Ishikawa (cell line): ENCODE measurements at regions not wholly inside any gene's neighbourhood (a gene's known extent, or its start where the extent isn't known, plus 50 kb on each side); places are given as distances from the start of the nearest gene placed in this dataset.

ENCODE experiments used
- CEBPB ChIP-seq: IDR thresholded peaks from 2 replicates; pipeline ENCODE4 v1.6.1; 2012
- CREB1 ChIP-seq: IDR thresholded peaks from 2 replicates; pipeline ENCODE4 v1.6.1; 2012; ENCODE audit warnings: low read depth
- EGR1 ChIP-seq: IDR thresholded peaks from 2 replicates; pipeline ENCODE4 v1.6.1; 2012
- EP300 ChIP-seq: IDR thresholded peaks from 2 replicates; pipeline ENCODE4 v1.6.1; 2012; ENCODE audit warnings: borderline replicate concordance
- FOXM1 ChIP-seq: IDR thresholded peaks from 2 replicates; pipeline ENCODE4 v1.6.1; 2012; ENCODE audit warnings: low read depth, borderline replicate concordance
- MAX ChIP-seq: IDR thresholded peaks from 2 replicates; pipeline ENCODE4 v1.6.1; 2012
- RAD21 ChIP-seq: IDR thresholded peaks from 2 replicates; pipeline ENCODE4 v1.6.1; 2012; ENCODE audit warnings: low read depth
- REST ChIP-seq: IDR thresholded peaks from 2 replicates; pipeline ENCODE4 v1.6.1; 2012; ENCODE audit warnings: low read depth, mild to moderate bottlenecking
- TAF1 ChIP-seq: IDR thresholded peaks from 2 replicates; pipeline ENCODE4 v1.6.1; 2012; ENCODE audit warnings: low read depth, mild to moderate bottlenecking
- TCF12 ChIP-seq: IDR thresholded peaks from 2 replicates; pipeline ENCODE4 v1.6.1; 2012; ENCODE audit warnings: low read depth
- TEAD4 ChIP-seq: IDR thresholded peaks from 2 replicates; pipeline ENCODE4 v1.6.1; 2012
- YY1 ChIP-seq: IDR thresholded peaks from 2 replicates; pipeline ENCODE4 v1.6.1; 2012; ENCODE audit warnings: low read depth
- ZBTB7A ChIP-seq: IDR thresholded peaks from 2 replicates; pipeline ENCODE4 v1.6.1; 2012; ENCODE audit warnings: low read depth
- TF ChIP-seq, protein P1 (sequence below): IDR thresholded peaks from 2 replicates; pipeline ENCODE4 v1.6.1; 2012

DNA sequence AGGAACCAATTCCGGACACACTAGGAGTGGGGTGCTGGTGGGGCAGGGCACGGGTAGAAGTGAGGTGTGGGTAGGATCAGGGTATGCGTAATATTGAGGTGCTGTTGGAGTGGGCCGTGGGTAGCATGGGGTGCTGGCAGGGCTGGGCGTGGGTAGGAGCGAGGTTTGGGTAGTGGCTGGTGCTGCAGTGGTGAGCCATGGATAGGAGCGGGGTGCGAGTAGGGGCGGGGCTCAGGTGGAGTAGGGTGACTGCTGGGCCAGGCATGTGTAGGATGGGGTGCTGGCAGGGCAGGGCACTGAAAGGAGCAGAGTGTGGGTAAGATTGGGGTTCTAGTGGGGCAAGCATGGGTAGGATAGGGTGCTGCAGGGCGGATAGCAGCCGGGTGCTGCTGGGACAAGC lies 114.2 kb upstream of the DUSP22 start:
- TF ChIP-seq REST, result no peak
- no peak for TF ChIP-seq RAD21
- no peak for TF ChIP-seq TAF1
- no peak for TF ChIP-seq TEAD4
- no peak for TF ChIP-seq EGR1
- TF ChIP-seq TCF12, result no peak
- no peak for TF ChIP-seq FOXM1
- no peak for TF ChIP-seq YY1
- no peak for TF ChIP-seq CEBPB
- no peak for TF ChIP-seq MAX
- no peak for TF ChIP-seq EP300
- no peak for TF ChIP-seq ZBTB7A
- no peak for TF ChIP-seq CREB1
- TF ChIP-seq, protein P1, sequence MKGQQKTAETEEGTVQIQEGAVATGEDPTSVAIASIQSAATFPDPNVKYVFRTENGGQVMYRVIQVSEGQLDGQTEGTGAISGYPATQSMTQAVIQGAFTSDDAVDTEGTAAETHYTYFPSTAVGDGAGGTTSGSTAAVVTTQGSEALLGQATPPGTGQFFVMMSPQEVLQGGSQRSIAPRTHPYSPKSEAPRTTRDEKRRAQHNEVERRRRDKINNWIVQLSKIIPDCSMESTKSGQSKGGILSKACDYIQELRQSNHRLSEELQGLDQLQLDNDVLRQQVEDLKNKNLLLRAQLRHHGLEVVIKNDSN, result no peak
